HFF-Myc (cell line): ENCODE measurements at regions not wholly inside any gene's neighbourhood (a gene's known extent, or its start where the extent isn't known, plus 50 kb on each side); places are given as distances from the start of the nearest gene placed in this dataset.

Experiments
- DNase-seq: peaks from one replicate; pipeline ENCODE4 v3.0.0-alpha.2; 2011; ENCODE audit warnings: low read depth; ENCODE audit errors: extremely low read depth
- H3K4me3 ChIP-seq: replicated peaks from 2 replicates; pipeline ENCODE4 v1.5.1; 2011; ENCODE audit warnings: low read depth, mild to moderate bottlenecking, control low read depth, low read length
- CTCF ChIP-seq: IDR thresholded peaks from 2 replicates; pipeline ENCODE4 v1.5.1; 2012; ENCODE audit warnings: mild to moderate bottlenecking, low read depth, low read length, control low read depth; ENCODE audit errors: missing control alignments

DNA sequence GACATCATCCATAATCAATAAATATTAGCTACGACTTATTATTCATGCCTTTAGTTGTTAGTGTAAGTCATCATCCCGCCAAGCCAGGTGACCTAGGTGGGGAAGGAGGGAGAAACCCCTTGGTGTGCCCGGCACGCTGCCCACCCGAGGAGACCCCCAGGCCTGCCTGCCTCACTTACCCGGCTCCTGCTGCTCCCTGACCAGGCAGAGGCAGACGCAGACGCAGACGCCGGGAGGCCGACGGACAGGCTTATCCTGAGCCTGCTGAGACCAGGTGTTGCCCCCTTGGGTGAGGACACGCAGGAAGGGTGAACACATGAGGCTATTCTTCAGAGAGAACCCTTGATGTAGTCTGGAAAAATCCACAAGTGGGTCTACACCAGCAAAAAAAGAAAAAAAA is 401.8 kb downstream of the GALR1 start:
- no peak overlapping the region for H3K4me3 ChIP-seq
- no peak for TF ChIP-seq CTCF
- no peak for DNase-seq

- H3K4me3 ChIP-seq, result no peak overlapping the region
- no peak for TF ChIP-seq CTCF
- no peak for DNase-seq
Observed at GRCh38 chr18:77653792-77654191, 404.1 kb downstream of the GALR1 start.

DNA sequence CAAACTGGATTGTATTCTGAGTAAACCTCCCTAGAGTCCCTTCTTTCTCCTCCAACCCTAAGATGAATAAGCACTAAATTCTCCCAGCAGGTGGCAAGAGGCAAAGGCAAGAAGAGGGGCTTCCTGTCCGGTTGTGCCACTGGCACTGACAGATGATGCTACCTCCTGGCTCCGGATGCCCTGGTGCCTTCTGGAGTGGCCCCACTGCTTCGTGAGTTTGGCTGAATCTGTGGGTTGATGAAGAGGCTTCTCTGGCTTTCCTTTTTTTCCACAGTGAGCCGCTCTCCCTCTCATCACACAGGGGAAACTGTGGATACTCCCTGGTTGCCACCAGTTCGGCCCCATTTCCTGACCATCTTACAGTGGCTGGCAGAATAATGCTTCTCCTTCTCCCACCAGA is 404.7 kb downstream of the GALR1 start:
- TF ChIP-seq CTCF, result no peak
- no peak overlapping the region for H3K4me3 ChIP-seq

GRCh38 chr18:77657651-77658298 is 408.1 kb downstream of the GALR1 start:
- no peak for DNase-seq
- TF ChIP-seq CTCF, result no peak
- H3K4me3 ChIP-seq, result no peak overlapping the region

More for the DNA sequence above, 404.7 kb downstream of the GALR1 start:
- DNase-seq, result no peak

GRCh38 chr18:77658299-77658662 is 408.6 kb downstream of the GALR1 start:
- no peak overlapping the region for H3K4me3 ChIP-seq
- no peak for TF ChIP-seq CTCF
- DNase-seq, result no peak

DNA sequence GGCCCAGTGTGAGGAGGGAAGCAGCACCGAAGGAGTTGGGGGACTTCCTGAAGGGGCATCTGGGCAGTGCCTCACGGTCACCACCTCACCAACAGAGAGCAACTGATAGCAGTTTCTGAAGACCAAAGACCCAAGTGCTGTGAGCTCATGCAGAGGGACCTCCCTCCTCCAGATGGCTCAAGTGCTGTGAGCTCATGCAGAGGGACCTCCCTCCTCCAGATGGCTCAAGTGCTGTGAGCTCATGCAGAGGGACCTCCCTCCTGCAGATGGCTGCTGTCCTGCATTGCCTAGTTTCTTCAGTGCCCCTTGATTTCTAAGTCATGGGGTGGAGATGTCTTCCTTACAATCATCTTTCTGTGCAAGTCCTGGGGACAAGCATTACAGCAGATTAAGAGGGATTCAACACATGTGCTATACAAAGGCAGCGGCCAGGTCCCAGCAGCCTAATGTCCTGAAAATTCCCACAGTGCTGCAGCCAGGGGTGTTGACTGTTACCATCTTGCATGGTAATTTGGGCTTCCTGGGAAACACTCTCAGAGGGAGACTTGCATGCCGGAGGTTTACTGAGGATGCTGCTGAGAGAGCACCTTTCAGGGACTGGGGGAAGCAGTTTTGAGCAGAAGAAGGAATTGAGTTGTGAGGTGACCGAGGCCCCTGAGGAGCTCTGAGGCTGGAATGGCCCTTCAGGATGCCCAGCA is 409.3 kb downstream of the GALR1 start:
- DNase-seq, result no peak
- no peak for TF ChIP-seq CTCF

More for the DNA sequence above, 409.3 kb downstream of the GALR1 start:
- no peak overlapping the region for H3K4me3 ChIP-seq
